ENCODE measurements at regions not wholly inside any gene's neighbourhood (a gene's known extent, or its start where the extent isn't known, plus 50 kb on each side); places are given as distances from the start of the nearest gene placed in this dataset.

GRCh38 chr18:70683263-70683662 is 394.4 kb downstream of the SOCS6 start:
- no peak for TF ChIP-seq CHD4 (IDR thresholded peaks at IDR 0.05; ENCODE audit: borderline replicate concordance)
- TF ChIP-seq, protein P1, sequence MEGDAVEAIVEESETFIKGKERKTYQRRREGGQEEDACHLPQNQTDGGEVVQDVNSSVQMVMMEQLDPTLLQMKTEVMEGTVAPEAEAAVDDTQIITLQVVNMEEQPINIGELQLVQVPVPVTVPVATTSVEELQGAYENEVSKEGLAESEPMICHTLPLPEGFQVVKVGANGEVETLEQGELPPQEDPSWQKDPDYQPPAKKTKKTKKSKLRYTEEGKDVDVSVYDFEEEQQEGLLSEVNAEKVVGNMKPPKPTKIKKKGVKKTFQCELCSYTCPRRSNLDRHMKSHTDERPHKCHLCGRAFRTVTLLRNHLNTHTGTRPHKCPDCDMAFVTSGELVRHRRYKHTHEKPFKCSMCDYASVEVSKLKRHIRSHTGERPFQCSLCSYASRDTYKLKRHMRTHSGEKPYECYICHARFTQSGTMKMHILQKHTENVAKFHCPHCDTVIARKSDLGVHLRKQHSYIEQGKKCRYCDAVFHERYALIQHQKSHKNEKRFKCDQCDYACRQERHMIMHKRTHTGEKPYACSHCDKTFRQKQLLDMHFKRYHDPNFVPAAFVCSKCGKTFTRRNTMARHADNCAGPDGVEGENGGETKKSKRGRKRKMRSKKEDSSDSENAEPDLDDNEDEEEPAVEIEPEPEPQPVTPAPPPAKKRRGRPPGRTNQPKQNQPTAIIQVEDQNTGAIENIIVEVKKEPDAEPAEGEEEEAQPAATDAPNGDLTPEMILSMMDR (IDR thresholded peaks at IDR 0.05): no peak
